Epithelial cell of prostate (primary cell): ENCODE measurements at regions not wholly inside any gene's neighbourhood (a gene's known extent, or its start where the extent isn't known, plus 50 kb on each side); places are given as distances from the start of the nearest gene placed in this dataset.

Source experiments
- DNase-seq: peaks from one replicate; pipeline ENCODE4 v3.0.0-alpha.2; 2011; ENCODE audit warnings: low read depth, low spot score
- H3K27ac ChIP-seq: fragments of 450-650 bp; 2 replicates; pipeline ENCODE4 v1.5.1; 2017; ENCODE audit warnings: mild to moderate bottlenecking

DNA sequence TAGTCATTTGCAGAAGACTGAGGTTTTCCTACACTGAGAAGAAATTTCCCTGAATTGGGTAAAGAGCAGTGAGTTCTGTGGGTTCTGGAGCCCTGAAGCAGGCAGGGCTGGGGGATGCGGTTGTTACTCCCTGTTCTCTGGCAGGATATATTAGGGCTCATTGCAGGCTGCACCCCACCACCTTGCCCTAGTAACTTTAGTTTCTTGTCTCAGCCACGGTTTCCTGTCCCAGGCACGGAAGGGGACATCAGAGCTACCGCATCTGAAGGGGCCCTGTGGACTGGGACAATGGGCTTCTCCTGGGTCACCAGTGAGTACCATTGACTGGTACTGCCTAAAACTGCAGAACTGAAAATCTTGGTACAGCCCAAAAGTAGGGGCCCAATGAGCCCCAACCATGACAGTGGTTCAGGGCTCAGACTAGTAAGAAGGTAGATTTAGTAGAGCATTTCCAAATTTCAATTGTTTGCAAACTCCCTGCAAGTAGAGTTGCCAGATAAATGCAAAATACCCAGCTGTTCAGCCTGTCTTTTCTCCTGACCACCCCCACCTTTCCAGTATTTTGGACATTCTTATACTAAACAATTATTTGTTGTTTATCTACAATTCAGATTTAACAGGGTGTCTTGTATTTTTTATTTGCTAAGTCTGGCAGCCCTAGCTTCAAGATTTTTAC lies 54.5 kb upstream of the EYA2 start:
- H3K27ac ChIP-seq = no peak overlapping the region
- DNase-seq = no peak
